HCT116 (cell line): ENCODE measurements at regions not wholly inside any gene's neighbourhood (a gene's known extent, or its start where the extent isn't known, plus 50 kb on each side); places are given as distances from the start of the nearest gene placed in this dataset.

ENCODE experiments used
- ATAC-seq: fragments of 200-7000 bp; cut with Tn5 transposase; 2 replicates; pipeline ENCODE4 v1.9.1; 2020; ENCODE audit warnings: mild to moderate bottlenecking, moderate library complexity
- BruUV-seq: library from RNA; stranded (reverse); fragments of 400-500 nt; replicated peaks from 2 replicates; lab custom pipeline; 2021; lab: Mats Ljungman, UMichigan
- CTCF ChIA-PET: fragments of 300-600 bp; sonication (Branson Sonifier 250); formaldehyde crosslinking; loops from one replicate; lab custom pipeline; 2021; ENCODE audit warnings: antibody characterized with exemption; lab: Charles Lee
- POLR2A ChIA-PET: fragments of 300-600, 350-600 bp; sonication (Branson Sonifier 250); formaldehyde crosslinking; loops from one replicate; lab custom pipeline; 2021; ENCODE audit warnings: antibody characterized with exemption; lab: Charles Lee
- RAD21 ChIA-PET, 2 experiments: fragments of 300-600 bp; sonication (Branson Sonifier 250); formaldehyde crosslinking; loops; one replicate each; lab custom pipeline; 2023; ENCODE audit warnings: low total read pairs in 2 of 2; ENCODE audit not compliant: uncharacterized antibody in 2 of 2, unreplicated experiment in 2 of 2, low non-redundant PET in 1 of 2; lab: Charles Lee
- DNase-seq: peaks from one replicate; pipeline ENCODE4 v3.0.0-alpha.2; 2010; ENCODE audit warnings: low read depth, low spot score
- H2AFZ ChIP-seq: fragments of 200-600 bp; shearing (Covaris generic), sonication (generic); 2 replicates; pipeline ENCODE4 v1.6.1; 2017; ENCODE audit warnings: low read depth, mixed run types, mixed read lengths, antibody characterized with exemption, low read length; ENCODE audit not compliant: poor library complexity, severe bottlenecking
- H3K27ac ChIP-seq: 2 replicates; pipeline ENCODE4 v1.5.1; 2012; ENCODE audit warnings: low read depth, low read length
- H3K27me3 ChIP-seq: fragments of 200-600 bp; sonication (generic); 2 replicates; pipeline ENCODE4 v1.6.1; 2016; ENCODE audit warnings: mixed run types, low read length, mixed read lengths; ENCODE audit not compliant: insufficient read depth
- H3K36me3 ChIP-seq, 2 experiments: fragments of 200-500 bp in 1 of 2; fragments of 200-600 bp in 1 of 2; sonication (Bioruptor generic) in 1 of 2; sonication (generic) in 1 of 2; 2 replicates each; pipeline versions ENCODE4 v1.5.1 to v1.6.1; 2014 to 2016; ENCODE audit warnings: low read length in 2 of 2, inconsistent platforms in 1 of 2, mixed read lengths in 1 of 2, mixed run types in 1 of 2; ENCODE audit not compliant: insufficient read depth in 2 of 2, control insufficient read depth in 1 of 2
- H3K4me1 ChIP-seq, 2 experiments: fragments of 200-600 bp in 1 of 2; sonication (generic) in 1 of 2; 2 replicates each; pipeline versions ENCODE4 v1.5.1 to v1.6.1; 2012 to 2017; ENCODE audit warnings: low read length in 2 of 2, inconsistent platforms in 1 of 2, mild to moderate bottlenecking in 1 of 2, mixed read lengths in 1 of 2, mixed run types in 1 of 2, moderate library complexity in 1 of 2; ENCODE audit not compliant: insufficient read depth in 2 of 2, control insufficient read depth in 1 of 2
- H3K4me2 ChIP-seq: fragments of 200-600 bp; sonication (generic); 2 replicates; pipeline ENCODE4 v1.6.1; 2017; ENCODE audit warnings: mixed run types, low read length, mixed read lengths
- H3K4me3 ChIP-seq, 2 experiments: fragments of 200-600 bp in 1 of 2; sonication (generic) in 1 of 2; replicated peaks in 1 of 2; 2 replicates each; pipeline ENCODE4 v1.5.1; 2011 to 2016; ENCODE audit warnings: low read length in 2 of 2, control low read depth in 1 of 2, low read depth in 1 of 2, mild to moderate bottlenecking in 1 of 2, mixed read lengths in 1 of 2, mixed run types in 1 of 2
- H3K79me2 ChIP-seq: fragments of 200-600 bp; sonication (generic); 2 replicates; pipeline ENCODE4 v1.6.1; 2017; ENCODE audit warnings: mild to moderate bottlenecking, mixed run types, low read length, moderate library complexity, mixed read lengths; ENCODE audit not compliant: insufficient read depth
- H3K9ac ChIP-seq: fragments of 200-600 bp; sonication (generic); 2 replicates; pipeline ENCODE4 v1.6.1; 2016; ENCODE audit warnings: low read length, mixed read lengths
- H3K9me2 ChIP-seq: fragments of 200-600 bp; sonication (generic), shearing (Covaris generic); 2 replicates; pipeline ENCODE4 v1.6.1; 2017; ENCODE audit warnings: mixed run types, mild to moderate bottlenecking, moderate library complexity; ENCODE audit not compliant: insufficient read depth
- H3K9me3 ChIP-seq, 2 experiments: fragments of 200-500 bp in 1 of 2; fragments of 200-600 bp in 1 of 2; sonication (Bioruptor generic) in 1 of 2; sonication (generic) in 1 of 2; 2 replicates each; pipeline ENCODE4 v1.6.1; 2014 to 2017; ENCODE audit warnings: low read length in 2 of 2, mixed read lengths in 2 of 2, inconsistent platforms in 1 of 2, low read depth in 1 of 2, mild to moderate bottlenecking in 1 of 2, mixed run types in 1 of 2, moderate library complexity in 1 of 2; ENCODE audit not compliant: control insufficient read depth in 1 of 2, insufficient read depth in 1 of 2
- H4K20me1 ChIP-seq: fragments of 200-600 bp; sonication (generic), shearing (Covaris generic); 2 replicates; pipeline ENCODE4 v1.6.1; 2017; ENCODE audit warnings: mixed run types, mild to moderate bottlenecking, moderate library complexity; ENCODE audit not compliant: insufficient read depth
- CBX3 ChIP-seq: IDR thresholded peaks from 2 replicates; pipeline ENCODE4 v1.6.1; 2012; ENCODE audit warnings: low read depth
- CEBPB ChIP-seq: IDR thresholded peaks from 2 replicates; pipeline ENCODE4 v1.6.1; 2012; ENCODE audit warnings: low read depth
- CTCF ChIP-seq, 3 experiments: fragments of 200-600 bp in 1 of 3; sonication (generic) in 1 of 3; IDR thresholded peaks in 2 of 3; conservative IDR thresholded peaks in 1 of 3; 2 replicates each; pipeline ENCODE4 v1.5.1; 2012 to 2017; ENCODE audit warnings: low read depth in 2 of 3, low read length in 2 of 3, antibody characterized with exemption in 1 of 3, borderline replicate concordance in 1 of 3, control low read depth in 1 of 3, mild to moderate bottlenecking in 1 of 3, mixed read lengths in 1 of 3, mixed run types in 1 of 3, moderate library complexity in 1 of 3; ENCODE audit not compliant: insufficient read depth in 1 of 3
- EGR1 ChIP-seq: IDR thresholded peaks from 2 replicates; pipeline ENCODE4 v1.6.1; 2012; ENCODE audit warnings: low read depth
- ELF1 ChIP-seq: IDR thresholded peaks from 2 replicates; pipeline ENCODE4 v1.6.1; 2012; ENCODE audit warnings: low read depth, borderline replicate concordance
- EZH2phosphoT487 ChIP-seq: fragments of 200-600 bp; IDR thresholded peaks from 2 replicates; pipeline ENCODE4 v1.6.1; 2018; ENCODE audit warnings: antibody characterized with exemption, borderline replicate concordance
- FOSL1 ChIP-seq: IDR thresholded peaks from 2 replicates; pipeline ENCODE4 v1.6.1; 2012; ENCODE audit warnings: low read depth
- JUND ChIP-seq: IDR thresholded peaks from 2 replicates; pipeline ENCODE4 v1.6.1; 2012
- POLR2A ChIP-seq: IDR thresholded peaks from 2 replicates; pipeline ENCODE4 v1.7.0; 2011; ENCODE audit warnings: borderline replicate concordance; ENCODE audit not compliant: insufficient read depth, insufficient read length; ENCODE audit errors: extremely low read depth
- POLR2AphosphoS5 ChIP-seq: IDR thresholded peaks from 2 replicates; pipeline ENCODE4 v1.6.1; 2011; ENCODE audit warnings: mild to moderate bottlenecking, low read depth, low read length, moderate library complexity
- RAD21 ChIP-seq: IDR thresholded peaks from 2 replicates; pipeline ENCODE4 v1.6.1; 2012; ENCODE audit warnings: low read depth, mild to moderate bottlenecking
- SIN3A ChIP-seq: IDR thresholded peaks from 2 replicates; pipeline ENCODE4 v1.6.1; 2012; ENCODE audit warnings: low read depth
- SP1 ChIP-seq: IDR thresholded peaks from 2 replicates; pipeline ENCODE4 v1.6.1; 2012; ENCODE audit warnings: low read depth
- TCF7L2 ChIP-seq: IDR thresholded peaks from 2 replicates; pipeline ENCODE4 v1.7.0; 2011; ENCODE audit warnings: borderline replicate concordance, inconsistent platforms; ENCODE audit not compliant: insufficient read depth, insufficient read length; ENCODE audit errors: extremely low read depth
- YY1 ChIP-seq: IDR thresholded peaks from 2 replicates; pipeline ENCODE4 v1.6.1; 2011; ENCODE audit warnings: low read length, low read depth, moderate library complexity, mild to moderate bottlenecking; ENCODE audit not compliant: insufficient replicate concordance; ENCODE audit errors: extremely low read depth
- intact Hi-C: fragments of 100-400 bp; cut with micrococcal nuclease; formaldehyde crosslinking; loops from 2 replicates; pipeline ENCODE4 v1.10.0; 2022
- TF ChIP-seq, protein P1 (sequence below): IDR thresholded peaks from 2 replicates; pipeline ENCODE4 v1.6.1; 2012; ENCODE audit warnings: low read depth

DNA sequence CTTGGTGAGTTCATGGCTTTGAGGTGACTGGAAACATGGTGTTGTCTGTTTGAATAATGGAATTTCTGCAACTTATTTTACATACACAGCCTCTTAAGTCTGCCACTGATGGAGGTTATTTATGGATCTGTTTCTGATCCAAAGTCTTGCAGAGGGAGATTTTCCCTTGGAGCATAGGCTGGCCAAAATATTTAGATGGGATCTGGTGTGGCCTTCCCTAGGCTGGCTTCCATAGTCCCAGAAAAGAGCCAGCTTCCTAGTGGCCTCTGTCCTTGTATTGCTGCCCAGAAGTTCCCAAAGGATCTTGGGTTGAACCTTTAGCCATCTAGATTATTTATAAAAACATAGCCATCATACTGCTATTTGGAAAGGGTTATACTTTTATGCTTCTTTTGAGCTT is 491.1 kb upstream of the RGS6 start:
- no TSS peak for BruUV-seq
- DNase-seq, result no peak
- Histone ChIP-seq H3K9me3 (no peaks in the 10 kb centered on the region), H3K36me3 (no peaks in the 10 kb centered on the region), H3K9ac (no peak overlapping the region), H3K79me2 (no peaks in the 10 kb centered on the region; the same call in 1 of the 2 replicates), H3K27ac (no peak overlapping the region), H3K4me1 (0 out of 4 replicates have a peak, but pooled peaks cover 0 to 6% of the 10 kb centered on the region in 2 experiments), H3K4me3 (no peak overlapping the region), H3K9me2 (no peaks in the 10 kb centered on the region)
- intact Hi-C loops, result no loop called here
- CTCF ChIA-PET, result no interaction called here
- ATAC-seq, result no peak
- RAD21 ChIA-PET, result no interaction called here
- no peak for TF ChIP-seq POLR2AphosphoS5
- TF ChIP-seq SIN3A, result no peak
- no peak for TF ChIP-seq TCF7L2
- no peak for TF ChIP-seq JUND
- no peak for TF ChIP-seq SP1
- TF ChIP-seq CTCF (IDR thresholded peaks at IDR 0.05 in 2 of 3, conservative IDR thresholded peaks at IDR 0.05 in 1 of 3; ENCODE audit: borderline replicate concordance in 1 of 3, insufficient read depth in 1 of 3, low read depth in 2 of 3, low read length in 2 of 3), result no peak
- no peak for TF ChIP-seq CEBPB
- TF ChIP-seq YY1, result no peak
- TF ChIP-seq EZH2phosphoT487, result no peak
- TF ChIP-seq ELF1, result no peak
- TF ChIP-seq FOSL1, result no peak
- TF ChIP-seq, protein P1, sequence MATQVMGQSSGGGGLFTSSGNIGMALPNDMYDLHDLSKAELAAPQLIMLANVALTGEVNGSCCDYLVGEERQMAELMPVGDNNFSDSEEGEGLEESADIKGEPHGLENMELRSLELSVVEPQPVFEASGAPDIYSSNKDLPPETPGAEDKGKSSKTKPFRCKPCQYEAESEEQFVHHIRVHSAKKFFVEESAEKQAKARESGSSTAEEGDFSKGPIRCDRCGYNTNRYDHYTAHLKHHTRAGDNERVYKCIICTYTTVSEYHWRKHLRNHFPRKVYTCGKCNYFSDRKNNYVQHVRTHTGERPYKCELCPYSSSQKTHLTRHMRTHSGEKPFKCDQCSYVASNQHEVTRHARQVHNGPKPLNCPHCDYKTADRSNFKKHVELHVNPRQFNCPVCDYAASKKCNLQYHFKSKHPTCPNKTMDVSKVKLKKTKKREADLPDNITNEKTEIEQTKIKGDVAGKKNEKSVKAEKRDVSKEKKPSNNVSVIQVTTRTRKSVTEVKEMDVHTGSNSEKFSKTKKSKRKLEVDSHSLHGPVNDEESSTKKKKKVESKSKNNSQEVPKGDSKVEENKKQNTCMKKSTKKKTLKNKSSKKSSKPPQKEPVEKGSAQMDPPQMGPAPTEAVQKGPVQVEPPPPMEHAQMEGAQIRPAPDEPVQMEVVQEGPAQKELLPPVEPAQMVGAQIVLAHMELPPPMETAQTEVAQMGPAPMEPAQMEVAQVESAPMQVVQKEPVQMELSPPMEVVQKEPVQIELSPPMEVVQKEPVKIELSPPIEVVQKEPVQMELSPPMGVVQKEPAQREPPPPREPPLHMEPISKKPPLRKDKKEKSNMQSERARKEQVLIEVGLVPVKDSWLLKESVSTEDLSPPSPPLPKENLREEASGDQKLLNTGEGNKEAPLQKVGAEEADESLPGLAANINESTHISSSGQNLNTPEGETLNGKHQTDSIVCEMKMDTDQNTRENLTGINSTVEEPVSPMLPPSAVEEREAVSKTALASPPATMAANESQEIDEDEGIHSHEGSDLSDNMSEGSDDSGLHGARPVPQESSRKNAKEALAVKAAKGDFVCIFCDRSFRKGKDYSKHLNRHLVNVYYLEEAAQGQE, result no peak
- no peak for TF ChIP-seq POLR2A
- no peak for TF ChIP-seq EGR1
- no peak for TF ChIP-seq CBX3
- no peak for TF ChIP-seq RAD21
- TF ChIP-seq, all 23 proteins: peak for 0
- H2AFZ ChIP-seq, result no peak overlapping the region
- no peaks in the 10 kb centered on the region for H4K20me1 ChIP-seq
- POLR2A ChIA-PET, result no interaction called here
- H3K4me2 ChIP-seq, result no peak overlapping the region
- H3K27me3 ChIP-seq, result no peaks in the 10 kb centered on the region
